Cardiac muscle cell (in vitro differentiated cells and primary cell): ENCODE measurements at regions not wholly inside any gene's neighbourhood (a gene's known extent, or its start where the extent isn't known, plus 50 kb on each side); places are given as distances from the start of the nearest gene placed in this dataset.

Source experiments
- DNase-seq, 2 donors: peaks; one replicate each; pipeline versions ENCODE4 v3.0.0 to v3.0.0-alpha.2; 2010 to 2017; ENCODE audit warnings: low read depth in 1 of 2, low spot score in 1 of 2
- H3K27ac ChIP-seq: fragments of 200-600 bp; sonication (generic); 2 replicates; pipeline ENCODE4 v1.5.1; 2016
- H3K27me3 ChIP-seq: fragments of 200-600 bp; sonication (generic); 2 replicates; pipeline ENCODE4 v1.6.0; 2016; ENCODE audit warnings: control low read depth
- H3K36me3 ChIP-seq: fragments of 200-600 bp; sonication (generic); 2 replicates; pipeline ENCODE4 v1.5.1; 2016; ENCODE audit warnings: control low read depth
- H3K4me1 ChIP-seq: fragments of 200-600 bp; sonication (generic); 2 replicates; pipeline ENCODE4 v1.8.1; 2017; ENCODE audit warnings: low read depth, mild to moderate bottlenecking, mixed run types
- H3K4me3 ChIP-seq: fragments of 200-600 bp; sonication (generic); 2 replicates; pipeline ENCODE4 v1.5.1; 2016; ENCODE audit warnings: mild to moderate bottlenecking
- H3K9me3 ChIP-seq: fragments of 200-600 bp; sonication (generic); 2 replicates; pipeline ENCODE4 v1.5.1; 2017; ENCODE audit warnings: low read depth, mild to moderate bottlenecking, control low read depth
- CTCF ChIP-seq: IDR thresholded peaks from 2 replicates; pipeline ENCODE4 v1.5.1; 2012; ENCODE audit warnings: low read depth, mild to moderate bottlenecking, low read length

GRCh38 chr3:167909504-167909896 lies 174.0 kb downstream of the SERPINI1 start:
- H3K4me3 ChIP-seq, result no peak overlapping the region
- no peaks in the 10 kb centered on the region for H3K36me3 ChIP-seq
- no peaks in the 10 kb centered on the region for H3K9me3 ChIP-seq
- peak overlapping the region; percentile 54 for H3K27ac ChIP-seq
- TF ChIP-seq CTCF, result no peak
- peaks cover 24% of the 10 kb centered on the region for H3K4me1 ChIP-seq
- H3K27me3 ChIP-seq, result no peaks in the 10 kb centered on the region
- DNase-seq, result peak in 1 of 2 donors; percentile 23

GRCh38 chr3:167908746-167909503 lies 173.4 kb downstream of the SERPINI1 start:
- no peaks in the 10 kb centered on the region for H3K27me3 ChIP-seq
- peaks cover 24% of the 10 kb centered on the region for H3K4me1 ChIP-seq
- no peaks in the 10 kb centered on the region for H3K9me3 ChIP-seq
- H3K27ac ChIP-seq, result peak overlapping the region; percentile 54
- TF ChIP-seq CTCF, result no peak
- peak in 1 of 2 donors; percentile 23 for DNase-seq
- H3K36me3 ChIP-seq, result no peaks in the 10 kb centered on the region
- H3K4me3 ChIP-seq, result no peak overlapping the region

GRCh38 chr3:167908221-167908620 lies 172.7 kb downstream of the SERPINI1 start:
- Histone ChIP-seq H3K27me3 (no peaks in the 10 kb centered on the region), H3K4me1 (peaks cover 24% of the 10 kb centered on the region), H3K27ac (peak overlapping the region; percentile 54), H3K9me3 (no peaks in the 10 kb centered on the region), H3K4me3 (no peak overlapping the region), H3K36me3 (no peaks in the 10 kb centered on the region)
- no peak for DNase-seq
- TF ChIP-seq CTCF, result no peak

- Histone ChIP-seq H3K4me3 (no peak overlapping the region), H3K27me3 (no peaks in the 10 kb centered on the region), H3K27ac (no peak overlapping the region), H3K9me3 (no peaks in the 10 kb centered on the region), H3K4me1 (no peaks in the 10 kb centered on the region), H3K36me3 (no peaks in the 10 kb centered on the region)
- DNase-seq, result peak in 1 of 2 donors; percentile 7
- no peak for TF ChIP-seq CTCF
Measured at GRCh38 chr3:167901138-167901537, 165.6 kb downstream of the SERPINI1 start.

- Histone ChIP-seq H3K27me3 (no peaks in the 10 kb centered on the region), H3K4me1 (no peaks in the 10 kb centered on the region), H3K27ac (no peak overlapping the region), H3K4me3 (no peak overlapping the region), H3K9me3 (no peaks in the 10 kb centered on the region), H3K36me3 (no peaks in the 10 kb centered on the region)
- DNase-seq, result no peak
- no peak for TF ChIP-seq CTCF
Measured at GRCh38 chr3:167899093-167899492, 163.6 kb downstream of the SERPINI1 start.
